ENCODE measurements at regions not wholly inside any gene's neighbourhood (a gene's known extent, or its start where the extent isn't known, plus 50 kb on each side); places are given as distances from the start of the nearest gene placed in this dataset.

DNA sequence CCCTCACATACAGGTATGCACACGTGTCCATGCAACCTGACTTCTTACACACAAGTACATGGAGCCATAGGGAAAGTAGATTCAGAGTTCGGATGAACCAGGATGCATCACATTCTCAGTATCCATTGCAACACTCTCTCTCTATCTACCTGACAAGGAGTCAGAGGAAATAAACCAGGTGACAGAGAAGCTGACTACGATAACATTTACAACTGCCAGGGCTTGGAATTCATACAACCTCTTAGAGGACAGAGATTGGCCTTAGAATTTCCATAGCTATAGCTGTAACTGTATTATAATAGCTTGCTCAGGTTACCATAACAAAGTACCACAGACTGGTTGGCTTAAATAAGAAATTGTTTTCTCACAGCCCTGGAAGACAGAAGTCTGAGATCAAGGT is 116.9 kb upstream of the PALMD start:
- H3K4me2 ChIP-seq (ENCODE audit: low read depth, low read length, poor library complexity, severe bottlenecking): no peak overlapping the region
- no peak for DNase-seq
- no peak overlapping the region for H3K27ac ChIP-seq (ENCODE audit: low read length)
- H3K9ac ChIP-seq (ENCODE audit: low read length): no peak overlapping the region
- no peak overlapping the region for H2AFZ ChIP-seq (ENCODE audit: low read length)
- H3K79me2 ChIP-seq (ENCODE audit: low read length): no peaks in the 10 kb centered on the region
- no peaks in the 10 kb centered on the region for H3K27me3 ChIP-seq (ENCODE audit: low read length)
- H3K9me2 ChIP-seq (replicated peaks; ENCODE audit: insufficient read depth, low read length): no peaks in the 10 kb centered on the region
- H3K36me3 ChIP-seq (ENCODE audit: insufficient read depth, low read length): no peaks in the 10 kb centered on the region
- H3K9me3 ChIP-seq (ENCODE audit: low read length): no peaks in the 10 kb centered on the region
- H3K4me1 ChIP-seq (ENCODE audit: low read length): no peaks in the 10 kb centered on the region
- H4K20me1 ChIP-seq (ENCODE audit: insufficient read depth, low read depth, low read length): no peaks in the 10 kb centered on the region
- no peak overlapping the region for H3K4me3 ChIP-seq (ENCODE audit: low read length)

DNA sequence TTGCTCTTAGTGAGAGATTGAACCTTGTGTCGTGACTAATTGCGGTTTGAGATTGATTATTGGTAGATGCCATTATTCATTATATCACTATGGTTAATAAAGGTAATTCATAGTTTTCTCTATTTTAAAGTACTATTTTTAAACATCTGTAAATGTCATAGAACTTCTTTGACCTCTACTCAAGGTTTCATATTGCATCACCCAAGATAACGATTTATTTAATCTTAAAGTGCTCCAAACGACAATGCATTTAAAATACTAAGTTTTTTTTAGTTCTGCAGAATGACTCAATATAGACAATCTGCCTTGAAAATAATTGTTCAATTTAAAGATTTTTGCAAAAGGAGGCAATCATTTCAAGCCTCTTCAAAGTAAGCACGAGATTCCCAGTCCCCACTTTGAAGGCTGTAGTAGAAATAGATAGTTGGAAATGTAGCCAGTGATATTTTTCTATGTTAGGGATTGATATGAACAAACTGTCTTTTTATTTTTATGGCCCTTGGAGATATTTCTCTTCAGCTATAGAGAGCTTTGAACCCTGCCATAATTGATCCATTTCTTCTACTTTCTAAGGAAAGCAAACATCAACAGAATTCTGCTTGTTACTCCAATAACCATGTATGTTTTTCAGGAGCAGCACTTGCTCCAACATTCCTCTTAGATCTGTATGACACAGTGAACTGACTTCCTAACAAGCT is 114.2 kb upstream of the PALMD start:
- no peaks in the 10 kb centered on the region for H4K20me1 ChIP-seq (ENCODE audit: insufficient read depth, low read depth, low read length)
- DNase-seq: no peak
- H3K4me3 ChIP-seq (ENCODE audit: low read length): no peak overlapping the region

DNA sequence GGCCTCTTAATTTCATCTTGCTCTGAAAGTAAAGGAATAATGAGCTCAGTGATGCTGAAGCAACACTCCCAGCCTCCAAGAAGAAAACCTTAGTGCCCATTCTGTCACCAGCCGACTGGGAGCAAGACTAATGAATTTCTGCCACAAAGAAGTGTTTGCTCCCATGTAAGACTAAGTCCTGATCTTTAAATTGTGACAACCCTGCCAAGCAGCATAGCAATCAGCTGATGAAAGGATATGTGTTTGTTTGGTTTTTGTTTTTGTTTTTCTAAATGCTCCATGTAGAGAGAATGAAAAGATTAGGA is 113.7 kb upstream of the PALMD start:
- Histone ChIP-seq H3K9me3 (ENCODE audit: low read length) (no peaks in the 10 kb centered on the region), H4K20me1 (ENCODE audit: insufficient read depth, low read depth, low read length) (no peaks in the 10 kb centered on the region), H2AFZ (ENCODE audit: low read length) (no peak overlapping the region), H3K79me2 (ENCODE audit: low read length) (no peaks in the 10 kb centered on the region), H3K36me3 (ENCODE audit: insufficient read depth, low read length) (no peaks in the 10 kb centered on the region), H3K27me3 (ENCODE audit: low read length) (no peaks in the 10 kb centered on the region), H3K4me3 (ENCODE audit: low read length) (no peak overlapping the region), H3K9me2 (replicated peaks; ENCODE audit: insufficient read depth, low read length) (no peaks in the 10 kb centered on the region), H3K4me2 (ENCODE audit: low read depth, low read length, poor library complexity, severe bottlenecking) (no peak overlapping the region), H3K9ac (ENCODE audit: low read length) (no peak overlapping the region), H3K27ac (ENCODE audit: low read length) (no peak overlapping the region), H3K4me1 (ENCODE audit: low read length) (no peaks in the 10 kb centered on the region)
- DNase-seq: no peak

More for the DNA sequence above, 114.2 kb upstream of the PALMD start:
- no peaks in the 10 kb centered on the region for H3K27me3 ChIP-seq (ENCODE audit: low read length)
- H3K4me1 ChIP-seq (ENCODE audit: low read length): no peaks in the 10 kb centered on the region
- H3K79me2 ChIP-seq (ENCODE audit: low read length): no peaks in the 10 kb centered on the region
- no peak overlapping the region for H3K4me2 ChIP-seq (ENCODE audit: low read depth, low read length, poor library complexity, severe bottlenecking)
- H3K9ac ChIP-seq (ENCODE audit: low read length): no peak overlapping the region
- no peak overlapping the region for H2AFZ ChIP-seq (ENCODE audit: low read length)
- H3K9me3 ChIP-seq (ENCODE audit: low read length): no peaks in the 10 kb centered on the region
- H3K9me2 ChIP-seq (replicated peaks; ENCODE audit: insufficient read depth, low read length): no peaks in the 10 kb centered on the region
- H3K36me3 ChIP-seq (ENCODE audit: insufficient read depth, low read length): no peaks in the 10 kb centered on the region
- H3K27ac ChIP-seq (ENCODE audit: low read length): no peak overlapping the region

GRCh38 chr1:99533909-99534637 is 111.8 kb upstream of the PALMD start:
- no peak overlapping the region for H2AFZ ChIP-seq (ENCODE audit: low read length)
- no peak overlapping the region for H3K27ac ChIP-seq (ENCODE audit: low read length)

GRCh38 chr1:99534638-99534930 is 111.3 kb upstream of the PALMD start:
- Histone ChIP-seq H3K79me2 (ENCODE audit: low read length) (no peaks in the 10 kb centered on the region), H4K20me1 (ENCODE audit: insufficient read depth, low read depth, low read length) (no peaks in the 10 kb centered on the region), H3K27me3 (ENCODE audit: low read length) (no peaks in the 10 kb centered on the region), H3K27ac (ENCODE audit: low read length) (no peak overlapping the region), H3K4me3 (ENCODE audit: low read length) (no peak overlapping the region), H3K9me2 (replicated peaks; ENCODE audit: insufficient read depth, low read length) (no peaks in the 10 kb centered on the region), H3K9ac (ENCODE audit: low read length) (no peak overlapping the region), H3K4me1 (ENCODE audit: low read length) (no peaks in the 10 kb centered on the region), H3K9me3 (ENCODE audit: low read length) (no peaks in the 10 kb centered on the region), H3K36me3 (ENCODE audit: insufficient read depth, low read length) (no peaks in the 10 kb centered on the region), H2AFZ (ENCODE audit: low read length) (no peak overlapping the region), H3K4me2 (ENCODE audit: low read depth, low read length, poor library complexity, severe bottlenecking) (no peak overlapping the region)
- DNase-seq: no peak

More at GRCh38 chr1:99533909-99534637, 111.8 kb upstream of the PALMD start:
- H3K27me3 ChIP-seq (ENCODE audit: low read length): no peaks in the 10 kb centered on the region
- no peak overlapping the region for H3K9ac ChIP-seq (ENCODE audit: low read length)
- H3K79me2 ChIP-seq (ENCODE audit: low read length): no peaks in the 10 kb centered on the region
- no peak overlapping the region for H3K4me3 ChIP-seq (ENCODE audit: low read length)
- no peaks in the 10 kb centered on the region for H3K9me3 ChIP-seq (ENCODE audit: low read length)
- no peak for DNase-seq
- no peaks in the 10 kb centered on the region for H3K4me1 ChIP-seq (ENCODE audit: low read length)
- H3K9me2 ChIP-seq (replicated peaks; ENCODE audit: insufficient read depth, low read length): no peaks in the 10 kb centered on the region
- no peaks in the 10 kb centered on the region for H4K20me1 ChIP-seq (ENCODE audit: insufficient read depth, low read depth, low read length)
- no peak overlapping the region for H3K4me2 ChIP-seq (ENCODE audit: low read depth, low read length, poor library complexity, severe bottlenecking)
- no peaks in the 10 kb centered on the region for H3K36me3 ChIP-seq (ENCODE audit: insufficient read depth, low read length)

DNA sequence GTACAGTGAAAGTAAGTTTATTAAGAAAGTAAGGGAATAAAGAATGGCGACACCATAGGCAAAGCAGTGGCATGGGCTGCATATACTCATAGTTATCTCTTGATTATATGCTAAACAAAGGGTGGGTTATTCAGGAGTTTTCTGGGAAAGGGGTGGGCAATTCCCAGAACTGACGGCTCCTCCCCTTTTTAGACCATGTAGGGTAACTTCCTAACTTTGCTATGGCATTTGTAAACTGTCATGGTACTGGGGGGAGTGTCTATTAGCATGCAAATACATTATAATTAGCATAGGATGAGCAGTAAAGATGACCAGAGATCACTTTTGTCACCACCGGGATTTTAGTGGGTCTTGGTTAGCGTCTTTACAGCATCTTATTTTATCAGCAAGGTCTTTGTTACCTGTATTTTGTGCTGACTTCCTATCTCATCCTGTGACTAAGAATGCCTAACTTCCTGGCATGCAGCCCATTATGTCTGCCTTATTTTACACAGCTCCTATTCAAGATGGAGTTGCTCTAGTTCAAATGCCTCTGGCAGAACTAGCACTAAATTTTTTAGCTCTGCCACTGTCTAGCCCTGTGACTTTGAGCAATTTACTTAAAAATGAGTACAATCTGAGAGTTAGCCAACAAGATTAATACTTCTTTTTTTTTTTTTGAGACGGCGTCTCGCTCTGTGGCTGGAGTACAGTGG is 110.3 kb upstream of the PALMD start:
- no peak overlapping the region for H3K9ac ChIP-seq (ENCODE audit: low read length)
- H4K20me1 ChIP-seq (ENCODE audit: insufficient read depth, low read depth, low read length): no peaks in the 10 kb centered on the region
- H3K4me3 ChIP-seq (ENCODE audit: low read length): no peak overlapping the region
- no peaks in the 10 kb centered on the region for H3K79me2 ChIP-seq (ENCODE audit: low read length)
- no peaks in the 10 kb centered on the region for H3K36me3 ChIP-seq (ENCODE audit: insufficient read depth, low read length)
- no peak overlapping the region for H3K27ac ChIP-seq (ENCODE audit: low read length)
- no peaks in the 10 kb centered on the region for H3K9me3 ChIP-seq (ENCODE audit: low read length)
- H3K4me2 ChIP-seq (ENCODE audit: low read depth, low read length, poor library complexity, severe bottlenecking): no peak overlapping the region
- H3K27me3 ChIP-seq (ENCODE audit: low read length): no peaks in the 10 kb centered on the region
- H3K4me1 ChIP-seq (ENCODE audit: low read length): no peaks in the 10 kb centered on the region
- no peak for DNase-seq
- H3K9me2 ChIP-seq (replicated peaks; ENCODE audit: insufficient read depth, low read length): no peaks in the 10 kb centered on the region
- H2AFZ ChIP-seq (ENCODE audit: low read length): no peak overlapping the region

- H2AFZ ChIP-seq (ENCODE audit: low read length): no peak overlapping the region
- no peak overlapping the region for H3K27ac ChIP-seq (ENCODE audit: low read length)
- H3K27me3 ChIP-seq (ENCODE audit: low read length): no peaks in the 10 kb centered on the region
- H4K20me1 ChIP-seq (ENCODE audit: insufficient read depth, low read depth, low read length): no peaks in the 10 kb centered on the region
- no peak overlapping the region for H3K4me3 ChIP-seq (ENCODE audit: low read length)
- no peak overlapping the region for H3K9ac ChIP-seq (ENCODE audit: low read length)
- no peak overlapping the region for H3K4me2 ChIP-seq (ENCODE audit: low read depth, low read length, poor library complexity, severe bottlenecking)
- no peaks in the 10 kb centered on the region for H3K9me2 ChIP-seq (replicated peaks; ENCODE audit: insufficient read depth, low read length)
- no peaks in the 10 kb centered on the region for H3K9me3 ChIP-seq (ENCODE audit: low read length)
- H3K36me3 ChIP-seq (ENCODE audit: insufficient read depth, low read length): no peaks in the 10 kb centered on the region
- no peak for DNase-seq
- H3K79me2 ChIP-seq (ENCODE audit: low read length): no peaks in the 10 kb centered on the region
- H3K4me1 ChIP-seq (ENCODE audit: low read length): no peaks in the 10 kb centered on the region
Observed at GRCh38 chr1:99537886-99538617, 107.9 kb upstream of the PALMD start.

GRCh38 chr1:99538618-99538956 is 107.3 kb upstream of the PALMD start:
- H3K9me2 ChIP-seq (replicated peaks; ENCODE audit: insufficient read depth, low read length): no peaks in the 10 kb centered on the region

More at GRCh38 chr1:99538618-99538956, 107.3 kb upstream of the PALMD start:
- Histone ChIP-seq H3K4me1 (ENCODE audit: low read length) (no peaks in the 10 kb centered on the region), H3K4me2 (ENCODE audit: low read depth, low read length, poor library complexity, severe bottlenecking) (no peak overlapping the region), H3K27me3 (ENCODE audit: low read length) (no peaks in the 10 kb centered on the region), H3K27ac (ENCODE audit: low read length) (no peak overlapping the region), H3K36me3 (ENCODE audit: insufficient read depth, low read length) (no peaks in the 10 kb centered on the region), H3K9me3 (ENCODE audit: low read length) (no peaks in the 10 kb centered on the region), H4K20me1 (ENCODE audit: insufficient read depth, low read depth, low read length) (no peaks in the 10 kb centered on the region), H3K79me2 (ENCODE audit: low read length) (no peaks in the 10 kb centered on the region), H3K4me3 (ENCODE audit: low read length) (no peak overlapping the region), H2AFZ (ENCODE audit: low read length) (no peak overlapping the region), H3K9ac (ENCODE audit: low read length) (no peak overlapping the region)
- DNase-seq: no peak
